Central memory CD8-positive, alpha-beta T cell (primary cell): ENCODE measurements at regions not wholly inside any gene's neighbourhood (a gene's known extent, or its start where the extent isn't known, plus 50 kb on each side); places are given as distances from the start of the nearest gene placed in this dataset.
"Not testable (repeated sequence)": the region's sequence is repeated elsewhere in the genome, so short reads cannot be mapped to it uniquely, and the experiment has no call there.

Source experiments
- ATAC-seq: fragments of 150-1000 bp; cut with Tn5 transposase; replicated peaks from 2 replicates; pipeline ENCODE4 v1.10.0; 2022; ENCODE audit warnings: mild to moderate bottlenecking, moderate FRiP score, moderate number of reproducible peaks; ENCODE audit not compliant: poor library complexity, severe bottlenecking; ENCODE audit errors: extremely low read depth
- DNase-seq, 2 donors: peaks; one replicate each; pipeline ENCODE4 v3.0.0; 2021; ENCODE audit warnings: low spot score in 2 of 2
- H3K27ac Mint-ChIP-seq: one replicate; pipeline ENCODE4 v1.8.0; 2022; ENCODE audit warnings: low read depth, mild to moderate bottlenecking, moderate library complexity, mixed read lengths
- H3K27me3 Mint-ChIP-seq: one replicate; pipeline ENCODE4 v1.8.0; 2022; ENCODE audit warnings: mixed read lengths
- H3K36me3 Mint-ChIP-seq: one replicate; pipeline ENCODE4 v1.8.0; 2022; ENCODE audit warnings: mild to moderate bottlenecking, moderate library complexity, mixed read lengths; ENCODE audit not compliant: insufficient read depth
- H3K4me1 Mint-ChIP-seq: one replicate; pipeline ENCODE4 v1.8.0; 2022; ENCODE audit warnings: mixed read lengths
- H3K4me3 Mint-ChIP-seq: one replicate; pipeline ENCODE4 v1.8.0; 2022; ENCODE audit warnings: mild to moderate bottlenecking, moderate library complexity, mixed read lengths
- H3K9me3 Mint-ChIP-seq: one replicate; pipeline ENCODE4 v1.8.0; 2022; ENCODE audit warnings: mixed read lengths

DNA sequence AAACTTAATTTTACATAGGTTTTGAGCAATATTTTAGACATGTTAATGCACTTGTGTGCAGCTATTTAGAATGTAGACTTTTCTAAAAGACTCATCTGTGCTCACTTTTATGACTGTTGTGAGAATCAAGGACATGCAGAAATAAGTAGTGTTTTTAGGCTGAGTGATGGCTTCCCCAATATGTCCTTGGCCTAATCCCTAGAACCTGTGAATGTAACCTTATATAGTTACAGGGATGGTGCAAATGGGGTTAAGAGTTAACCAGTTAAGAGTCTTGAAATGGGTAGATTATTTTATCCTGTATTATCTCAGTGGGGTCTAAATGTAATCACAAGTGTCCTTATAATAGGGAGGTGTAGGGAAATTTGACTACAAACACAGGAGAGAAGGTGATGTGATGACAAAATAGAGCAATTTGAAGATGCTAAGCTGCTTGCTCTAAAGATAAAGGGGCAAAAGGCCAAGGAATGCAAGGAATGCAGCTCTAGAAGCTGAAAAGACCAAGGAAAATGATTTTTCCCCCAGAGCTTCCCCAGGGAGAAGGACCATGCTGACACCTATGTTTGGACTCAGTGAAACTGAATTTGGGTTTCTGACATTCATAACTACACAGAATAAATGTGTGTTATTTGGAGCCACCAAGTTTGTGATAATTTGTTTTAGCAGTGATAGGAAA is 298.0 kb upstream of the PAPPA start:
- peaks cover 13% of the 10 kb centered on the region for H3K27me3 Mint-ChIP-seq
- DNase-seq, result no peak
- H3K9me3 Mint-ChIP-seq, result no peaks in the 10 kb centered on the region
- H3K36me3 Mint-ChIP-seq, result no peaks in the 10 kb centered on the region
- no peak overlapping the region for H3K4me3 Mint-ChIP-seq
- no peak for ATAC-seq
- no peak overlapping the region for H3K27ac Mint-ChIP-seq
- no peaks in the 10 kb centered on the region for H3K4me1 Mint-ChIP-seq

DNA sequence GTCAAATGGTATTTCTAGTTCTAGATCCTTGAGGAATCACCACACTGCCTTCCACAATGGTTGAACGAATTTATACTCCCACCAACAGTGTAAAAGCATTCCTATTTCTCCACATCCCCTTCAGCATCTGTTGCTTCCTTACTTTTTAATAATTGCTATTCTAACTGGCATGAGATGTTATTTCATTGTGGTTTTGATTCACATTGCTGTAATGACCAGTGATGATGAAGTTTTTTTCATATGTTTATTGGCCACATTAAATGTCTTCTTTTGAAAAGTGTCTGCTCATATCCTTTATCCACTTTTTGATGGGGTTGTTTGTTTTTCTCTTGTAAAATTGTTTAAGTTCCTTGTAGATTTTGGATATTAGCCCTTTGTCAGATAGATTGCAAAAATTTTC is 295.2 kb upstream of the PAPPA start:
- H3K27me3 Mint-ChIP-seq, result peaks cover 13% of the 10 kb centered on the region
- H3K4me3 Mint-ChIP-seq, DNase-seq, H3K36me3 Mint-ChIP-seq, H3K9me3 Mint-ChIP-seq, H3K4me1 Mint-ChIP-seq, ATAC-seq, H3K27ac Mint-ChIP-seq: not testable (repeated sequence)

DNA sequence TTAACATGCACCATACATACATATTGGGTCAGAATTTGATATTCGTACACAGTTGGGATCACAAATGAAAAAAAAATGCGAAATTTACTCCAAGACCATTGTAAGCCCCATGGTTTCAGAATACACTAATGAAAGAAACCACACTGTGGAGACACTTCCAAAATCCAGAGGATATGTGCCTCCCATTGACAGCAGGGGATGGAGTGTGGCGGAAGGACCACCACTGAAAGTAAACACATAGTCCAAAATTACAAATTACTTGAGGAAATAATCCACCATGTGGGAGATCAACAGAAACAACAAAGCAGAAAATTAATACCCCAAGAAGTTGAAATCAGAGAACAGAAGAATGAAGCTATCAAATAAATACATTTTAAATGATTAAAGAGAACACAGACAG is 291.6 kb upstream of the PAPPA start:
- Mint-ChIP-seq H3K27me3 (peaks cover 13% of the 10 kb centered on the region), H3K4me1 (no peaks in the 10 kb centered on the region), H3K27ac (no peak overlapping the region), H3K4me3 (no peak overlapping the region), H3K9me3 (no peaks in the 10 kb centered on the region), H3K36me3 (no peaks in the 10 kb centered on the region)
- ATAC-seq, result no peak
- DNase-seq, result no peak

DNA sequence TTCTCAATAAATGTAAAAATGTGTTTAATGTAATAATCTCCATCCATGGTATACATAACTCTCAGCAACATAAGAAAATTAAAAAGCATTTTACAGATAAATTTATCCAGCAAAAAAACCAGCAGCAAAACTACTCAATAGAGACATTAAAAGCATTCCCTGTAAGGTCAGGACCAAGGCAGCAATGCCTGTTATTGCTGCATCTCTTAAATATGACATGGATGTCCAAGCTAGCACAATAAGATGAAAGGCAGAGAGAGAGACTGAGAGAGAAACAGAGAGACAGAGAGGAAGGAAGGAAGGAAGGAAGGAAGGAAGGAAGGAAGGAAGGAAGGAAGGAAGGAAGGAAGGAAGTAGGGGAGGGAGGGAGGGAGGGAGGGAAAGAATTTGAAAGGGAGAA is 289.0 kb upstream of the PAPPA start:
- Mint-ChIP-seq H3K36me3 (no peaks in the 10 kb centered on the region), H3K9me3 (no peaks in the 10 kb centered on the region), H3K27ac (no peak overlapping the region), H3K4me3 (no peak overlapping the region), H3K4me1 (no peaks in the 10 kb centered on the region), H3K27me3 (peaks cover 7% of the 10 kb centered on the region)
- ATAC-seq (no peak), DNase-seq (no peak)

DNA sequence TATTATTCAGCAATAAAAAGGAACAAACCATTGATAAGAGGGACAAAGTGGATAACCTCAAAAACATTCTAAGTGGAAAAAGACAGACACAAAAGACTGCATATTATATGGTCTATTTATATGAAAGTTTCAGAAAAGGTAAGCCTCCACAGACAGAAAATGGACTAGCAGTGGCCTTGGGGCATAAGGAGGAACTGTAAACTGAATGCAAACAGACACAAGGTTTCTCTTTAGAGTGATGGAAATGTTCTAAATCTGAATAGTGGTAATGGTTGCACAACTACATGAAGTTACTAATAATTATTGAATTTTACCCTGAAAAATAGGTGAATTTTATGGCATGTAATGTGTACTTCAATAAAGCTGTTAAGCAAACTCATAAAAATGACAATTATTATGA is 286.3 kb upstream of the PAPPA start:
- no peak for ATAC-seq
- Mint-ChIP-seq H3K9me3 (no peaks in the 10 kb centered on the region), H3K4me1 (no peaks in the 10 kb centered on the region), H3K4me3 (no peak overlapping the region), H3K27me3 (no peaks in the 10 kb centered on the region), H3K36me3 (no peaks in the 10 kb centered on the region), H3K27ac (no peak overlapping the region)
- no peak for DNase-seq

DNA sequence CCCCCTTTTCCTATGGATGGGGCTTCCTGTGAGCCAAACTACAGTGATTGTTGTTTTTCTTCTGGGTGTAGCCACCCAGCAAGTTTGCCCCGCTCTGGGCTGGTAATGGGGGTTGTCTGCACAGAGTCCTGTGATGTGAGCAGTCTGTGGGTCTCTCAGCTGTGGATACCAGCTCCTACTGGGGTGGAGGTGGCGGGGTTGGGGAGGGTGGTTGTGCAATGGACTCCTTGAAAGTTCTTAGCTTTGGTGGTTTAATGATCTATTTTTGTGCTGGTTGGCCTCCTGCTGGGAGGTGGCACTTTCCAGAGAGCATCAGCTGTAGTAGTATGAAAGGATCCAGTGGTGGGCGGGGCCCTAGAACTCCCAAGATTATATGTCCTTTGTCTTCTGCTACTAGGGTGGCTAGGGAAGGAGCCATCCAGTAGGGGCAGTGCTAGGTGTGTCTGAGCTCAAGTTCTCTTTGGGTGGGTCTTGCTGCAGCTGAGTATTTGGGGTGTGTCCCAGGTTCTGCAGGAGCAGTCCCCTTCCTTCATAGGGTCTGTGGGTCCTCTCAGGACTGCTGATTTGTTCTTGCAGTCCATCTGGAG is 275.6 kb upstream of the PAPPA start:
- Mint-ChIP-seq H3K27me3 (no peaks in the 10 kb centered on the region), H3K4me3 (no peak overlapping the region), H3K9me3 (peaks cover 19% of the 10 kb centered on the region), H3K36me3 (peaks cover 1% of the 10 kb centered on the region), H3K27ac (no peak overlapping the region), H3K4me1 (no peaks in the 10 kb centered on the region)
- ATAC-seq (no peak), DNase-seq (no peak)

DNA sequence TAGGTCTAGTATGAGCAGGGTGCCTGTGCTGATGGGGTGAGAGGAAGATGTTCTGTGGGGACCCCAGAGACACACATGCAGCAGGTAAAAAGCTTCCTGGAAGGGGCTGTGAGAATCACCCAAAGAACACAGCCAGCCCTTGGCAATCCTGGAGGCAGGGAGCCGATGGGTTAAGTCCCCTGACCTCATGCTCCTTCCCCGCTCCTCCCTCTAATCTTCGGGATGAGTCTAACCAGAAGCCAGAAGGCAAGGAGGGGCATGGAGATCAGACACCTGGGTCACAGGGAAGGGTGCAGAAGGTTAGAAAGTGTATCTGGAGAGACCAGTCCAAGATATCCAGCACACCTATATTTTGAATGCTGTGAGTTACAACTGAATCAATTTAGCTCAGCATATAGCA is 274.1 kb upstream of the PAPPA start:
- H3K36me3 Mint-ChIP-seq, result no peaks in the 10 kb centered on the region
- H3K4me1 Mint-ChIP-seq, result no peaks in the 10 kb centered on the region
- ATAC-seq, result no peak
- DNase-seq, result no peak
- H3K27ac Mint-ChIP-seq, result no peak overlapping the region
- H3K4me3 Mint-ChIP-seq, result no peak overlapping the region
- no peaks in the 10 kb centered on the region for H3K27me3 Mint-ChIP-seq
- H3K9me3 Mint-ChIP-seq, result peaks cover 19% of the 10 kb centered on the region

DNA sequence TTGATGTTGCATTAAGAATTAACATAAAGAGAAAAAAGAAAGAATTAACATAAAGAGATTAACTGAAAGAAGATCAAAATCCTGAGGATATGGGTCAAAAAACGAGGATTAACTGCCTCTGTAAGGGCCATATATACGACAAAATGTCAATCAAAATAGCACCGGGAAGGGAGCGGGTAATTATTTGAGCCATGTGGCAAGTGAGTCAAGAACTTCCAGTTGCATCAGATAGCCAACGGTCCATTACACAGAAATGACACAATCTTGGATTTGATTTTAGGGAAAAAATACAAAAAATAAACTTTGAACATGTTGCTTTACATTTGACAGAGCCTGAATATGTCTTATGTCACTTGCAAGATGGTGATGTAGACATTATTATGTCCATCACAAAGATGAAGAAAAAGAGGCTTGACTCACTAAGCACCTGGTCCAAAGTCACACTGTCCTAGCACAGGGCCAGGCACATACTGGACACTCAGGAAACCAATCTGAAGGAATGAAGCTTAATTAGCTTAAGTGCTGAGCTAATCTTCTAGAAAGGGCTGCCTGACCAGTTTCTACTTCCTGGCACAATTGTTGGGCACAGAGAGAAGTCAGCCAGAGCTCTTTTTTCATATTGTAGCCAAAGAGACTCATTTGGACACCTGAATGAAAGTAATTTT is 273.2 kb upstream of the PAPPA start:
- ATAC-seq (no peak), DNase-seq (no peak)
- Mint-ChIP-seq H3K4me3 (no peak overlapping the region), H3K4me1 (no peaks in the 10 kb centered on the region), H3K36me3 (no peaks in the 10 kb centered on the region), H3K27me3 (no peaks in the 10 kb centered on the region), H3K27ac (no peak overlapping the region), H3K9me3 (peaks cover 17% of the 10 kb centered on the region)

DNA sequence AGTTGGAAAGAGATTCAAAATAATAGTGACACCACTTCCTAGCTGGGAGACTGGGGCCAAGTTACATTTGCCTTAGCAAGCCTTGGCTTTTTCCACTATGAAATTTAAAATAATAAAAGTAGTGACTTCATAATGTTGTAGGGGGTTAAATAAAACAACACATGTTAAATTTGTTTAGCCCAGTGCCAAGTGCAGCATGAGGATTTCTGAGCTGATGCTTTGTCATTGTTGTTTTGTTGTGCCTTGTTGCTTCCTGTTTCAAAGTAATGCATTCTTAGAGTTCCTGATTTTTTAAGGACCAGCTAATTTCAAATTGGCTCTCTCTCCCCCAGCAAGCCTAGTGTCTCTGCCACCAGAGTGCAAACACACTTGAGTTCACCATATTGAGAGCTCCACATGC is 270.7 kb upstream of the PAPPA start:
- Mint-ChIP-seq H3K9me3 (peaks cover 5% of the 10 kb centered on the region), H3K27ac (no peak overlapping the region), H3K4me1 (no peaks in the 10 kb centered on the region), H3K27me3 (no peaks in the 10 kb centered on the region), H3K4me3 (no peak overlapping the region), H3K36me3 (no peaks in the 10 kb centered on the region)
- ATAC-seq (no peak), DNase-seq (no peak)

DNA sequence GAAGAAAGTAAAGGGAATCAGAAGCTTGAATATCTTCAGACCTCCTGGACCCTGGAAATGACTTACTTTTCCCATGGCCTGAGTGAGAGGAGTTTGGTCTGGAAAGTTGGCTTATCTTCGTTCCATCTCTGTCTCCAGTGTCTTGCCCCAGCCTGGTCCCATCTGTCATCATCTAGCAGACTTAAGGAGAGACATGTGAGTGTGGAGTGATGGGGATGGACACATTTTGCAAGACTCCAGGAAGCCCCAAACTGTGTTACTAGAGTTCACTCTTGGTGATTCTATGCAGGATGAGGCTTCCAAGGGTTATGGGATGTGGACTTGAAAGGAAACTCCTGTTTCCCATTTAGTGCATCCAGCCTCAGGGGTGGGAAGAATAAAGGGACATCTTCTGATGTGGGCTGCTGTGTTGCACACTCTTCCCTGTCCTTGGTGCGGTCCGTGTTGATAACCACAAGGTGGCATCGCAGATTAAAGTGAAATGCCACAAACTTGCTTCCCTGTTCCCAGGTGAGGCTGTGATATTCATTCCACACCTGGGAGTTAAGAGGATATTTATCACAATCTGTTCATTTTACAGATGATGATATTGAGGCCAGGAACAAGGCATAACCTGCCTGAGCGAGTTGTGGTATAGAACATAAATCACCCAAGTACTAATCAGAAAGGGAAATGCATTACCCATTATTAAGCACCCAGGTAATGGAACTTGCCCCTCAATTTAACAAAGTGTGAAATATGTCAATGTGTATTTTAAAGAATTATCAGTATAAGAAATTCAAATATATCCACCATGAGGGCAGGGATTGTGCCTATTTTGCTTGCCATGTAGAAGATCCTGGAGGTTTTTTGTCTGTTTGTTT is 269.9 kb upstream of the PAPPA start:
- Mint-ChIP-seq H3K4me3 (no peak overlapping the region), H3K4me1 (no peaks in the 10 kb centered on the region), H3K27ac (no peak overlapping the region), H3K27me3 (no peaks in the 10 kb centered on the region), H3K36me3 (no peaks in the 10 kb centered on the region), H3K9me3 (peaks cover 5% of the 10 kb centered on the region)
- DNase-seq (no peak), ATAC-seq (no peak)

DNA sequence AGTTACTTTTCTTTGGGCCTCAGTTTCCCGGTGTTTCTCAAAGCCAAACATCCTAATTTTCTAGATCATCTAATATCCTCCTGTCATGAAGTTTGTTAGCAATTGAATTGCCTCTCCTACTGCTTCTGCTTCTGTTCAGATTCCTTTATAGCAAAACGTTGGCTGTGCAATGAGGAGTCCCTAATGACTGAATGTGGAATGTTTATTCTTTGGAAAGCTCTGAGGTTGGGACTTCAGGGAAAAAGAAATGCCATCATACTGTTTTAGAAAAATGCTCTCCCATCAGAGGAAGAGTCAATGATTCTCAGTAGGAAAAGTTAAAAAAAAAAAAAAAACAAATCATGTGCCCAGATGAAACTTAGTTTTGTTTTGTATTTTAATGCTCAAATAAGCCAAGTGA is 268.7 kb upstream of the PAPPA start:
- no peaks in the 10 kb centered on the region for H3K27me3 Mint-ChIP-seq
- DNase-seq, result no peak
- H3K4me1 Mint-ChIP-seq, result no peaks in the 10 kb centered on the region
- H3K9me3 Mint-ChIP-seq, result peaks cover 5% of the 10 kb centered on the region
- no peaks in the 10 kb centered on the region for H3K36me3 Mint-ChIP-seq
- no peak overlapping the region for H3K4me3 Mint-ChIP-seq
- no peak overlapping the region for H3K27ac Mint-ChIP-seq
- no peak for ATAC-seq

DNA sequence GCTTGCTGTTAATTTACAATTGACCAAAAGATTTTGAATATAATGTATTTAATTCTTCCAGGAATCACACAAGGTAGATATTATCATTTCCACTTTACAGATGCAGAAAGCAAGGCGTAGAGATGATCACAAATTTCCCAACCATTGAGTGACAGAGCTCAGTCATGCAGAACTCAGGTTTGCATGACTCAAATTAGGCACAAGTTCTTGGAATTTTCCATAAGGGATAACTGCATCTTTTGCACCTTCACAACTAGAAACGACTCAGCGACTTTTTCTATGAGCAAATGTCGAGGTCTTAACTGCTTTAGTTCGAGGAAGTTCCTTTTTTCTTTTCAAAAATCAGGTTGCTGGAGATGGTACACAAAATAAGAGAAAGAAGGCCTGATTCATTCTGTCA is 265.5 kb upstream of the PAPPA start:
- Mint-ChIP-seq H3K27me3 (no peaks in the 10 kb centered on the region), H3K4me1 (no peaks in the 10 kb centered on the region), H3K36me3 (no peaks in the 10 kb centered on the region), H3K4me3 (no peak overlapping the region), H3K27ac (no peak overlapping the region), H3K9me3 (peaks cover 9% of the 10 kb centered on the region)
- DNase-seq (no peak), ATAC-seq (no peak)
